ENCODE measurements at regions not wholly inside any gene's neighbourhood (a gene's known extent, or its start where the extent isn't known, plus 50 kb on each side); places are given as distances from the start of the nearest gene placed in this dataset.
"Not testable (repeated sequence)": the region's sequence is repeated elsewhere in the genome, so short reads cannot be mapped to it uniquely, and the experiment has no call there.

DNA sequence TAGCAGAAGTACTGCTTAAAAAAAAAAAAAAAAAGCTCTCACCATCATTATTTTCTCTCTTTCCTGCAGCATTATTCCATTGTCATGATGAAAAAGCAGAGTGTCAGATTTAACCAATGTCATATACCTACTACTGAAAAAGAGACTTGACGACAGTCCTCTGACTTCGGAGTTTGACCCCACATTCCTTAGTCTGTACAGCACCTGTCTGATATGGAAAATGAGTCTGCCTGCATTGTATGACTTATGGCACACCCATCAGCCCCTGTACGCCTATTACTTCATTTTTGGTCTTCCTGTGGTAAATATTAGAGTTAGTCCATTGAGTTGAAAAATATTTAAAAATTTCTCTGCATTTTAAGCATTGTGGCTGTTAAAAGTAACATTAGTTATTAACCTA is 54.5 kb upstream of the NOX4 start:
- Histone ChIP-seq H3K4me3 (ENCODE audit: insufficient read depth, low read depth, low read length) (no peak overlapping the region), H3K36me3 (replicated peaks; ENCODE audit: control insufficient read depth, insufficient read depth, low read length) (no peaks in the 10 kb centered on the region), H3K27me3 (ENCODE audit: control insufficient read depth, insufficient read depth, low read length) (no peaks in the 10 kb centered on the region; the same call in 1 of the 2 replicates)
- no peak for DNase-seq

DNA sequence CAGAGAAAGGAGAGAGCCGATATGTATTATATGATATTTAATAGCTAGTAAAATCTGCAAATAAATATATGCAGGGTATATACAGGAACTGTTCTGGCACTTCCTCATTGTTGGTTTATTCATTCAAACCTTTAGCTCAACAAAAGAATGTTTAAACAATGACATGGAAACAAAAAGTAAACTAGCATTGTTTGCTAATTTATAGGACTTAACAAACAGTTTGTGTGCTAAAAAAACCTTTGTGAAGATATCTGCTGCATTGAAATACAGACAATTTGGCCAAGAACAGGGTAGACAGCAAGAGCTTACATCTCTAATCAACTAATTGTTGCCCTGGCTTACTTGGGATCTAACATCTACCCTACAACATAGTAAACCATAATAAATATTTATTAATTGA is 64.6 kb upstream of the NOX4 start:
- peaks cover 29% of the 10 kb centered on the region for H3K27me3 ChIP-seq (ENCODE audit: control insufficient read depth, insufficient read depth, low read length)
- not testable (repeated sequence) for DNase-seq; H3K36me3 ChIP-seq (replicated peaks; ENCODE audit: control insufficient read depth, insufficient read depth, low read length); H3K4me3 ChIP-seq (ENCODE audit: insufficient read depth, low read depth, low read length)

- H3K4me3 ChIP-seq (ENCODE audit: insufficient read depth, low read depth, low read length); DNase-seq; H3K36me3 ChIP-seq (replicated peaks; ENCODE audit: control insufficient read depth, insufficient read depth, low read length): not testable (repeated sequence)
- peaks cover 27% of the 10 kb centered on the region for H3K27me3 ChIP-seq (ENCODE audit: control insufficient read depth, insufficient read depth, low read length)
Observed at GRCh38 chr11:89556731-89557707, 65.8 kb upstream of the NOX4 start.

- H3K27me3 ChIP-seq (ENCODE audit: control insufficient read depth, insufficient read depth, low read length); DNase-seq; H3K4me3 ChIP-seq (ENCODE audit: insufficient read depth, low read depth, low read length); H3K36me3 ChIP-seq (replicated peaks; ENCODE audit: control insufficient read depth, insufficient read depth, low read length): not testable (repeated sequence)
Observed at GRCh38 chr11:89560598-89560997, 69.4 kb upstream of the NOX4 start.

DNA sequence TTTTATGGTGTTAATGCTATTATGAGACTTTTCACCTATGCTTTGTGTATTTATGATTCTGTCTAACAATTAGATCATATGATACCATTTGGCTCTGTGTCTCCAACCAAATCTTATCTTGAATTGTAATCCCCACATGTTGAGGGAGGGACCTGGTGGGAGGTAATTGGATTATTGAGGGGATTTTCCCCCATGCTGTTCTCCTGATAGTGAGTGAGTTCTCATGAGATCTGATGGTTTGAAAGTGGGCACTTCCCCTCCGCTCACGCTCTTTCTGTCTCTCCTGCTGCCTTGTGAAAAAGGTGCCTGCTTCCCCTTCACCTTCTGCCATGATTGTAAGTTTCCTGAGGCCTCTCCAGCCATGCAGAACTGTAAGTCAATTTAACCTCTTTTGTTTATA is 71.6 kb upstream of the NOX4 start:
- not testable (repeated sequence) for DNase-seq; H3K4me3 ChIP-seq (ENCODE audit: insufficient read depth, low read depth, low read length); H3K36me3 ChIP-seq (replicated peaks; ENCODE audit: control insufficient read depth, insufficient read depth, low read length); H3K27me3 ChIP-seq (ENCODE audit: control insufficient read depth, insufficient read depth, low read length)

DNA sequence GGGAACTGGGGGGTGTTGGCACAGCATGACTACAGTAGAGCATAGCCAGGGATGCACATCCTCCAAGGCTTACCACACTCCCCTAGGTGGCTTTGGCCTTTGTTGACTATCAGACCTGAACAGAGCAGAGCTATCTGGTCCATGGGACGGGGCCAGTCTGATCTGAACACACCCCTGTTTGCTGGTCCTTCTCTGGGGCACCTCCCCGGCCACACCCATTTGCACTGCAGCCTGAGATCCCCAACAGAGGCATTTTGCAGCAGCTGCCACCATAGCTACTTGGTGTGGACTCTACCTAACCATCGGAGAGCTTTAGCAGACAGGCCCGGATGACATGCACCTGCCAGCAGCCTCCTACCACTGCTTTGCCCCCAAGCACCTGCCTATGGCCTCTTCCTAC is 75.8 kb upstream of the NOX4 start:
- DNase-seq, result no peak

GRCh38 chr11:89569387-89569786 is 78.2 kb upstream of the NOX4 start:
- DNase-seq; H3K27me3 ChIP-seq (ENCODE audit: control insufficient read depth, insufficient read depth, low read length); H3K4me3 ChIP-seq (ENCODE audit: insufficient read depth, low read depth, low read length); H3K36me3 ChIP-seq (replicated peaks; ENCODE audit: control insufficient read depth, insufficient read depth, low read length): not testable (repeated sequence)

More for the DNA sequence above, 75.8 kb upstream of the NOX4 start:
- no peaks in the 10 kb centered on the region for H3K36me3 ChIP-seq (replicated peaks; ENCODE audit: control insufficient read depth, insufficient read depth, low read length)
- H3K4me3 ChIP-seq (ENCODE audit: insufficient read depth, low read depth, low read length), result no peak overlapping the region
- H3K27me3 ChIP-seq (ENCODE audit: control insufficient read depth, insufficient read depth, low read length), result no peaks in the 10 kb centered on the region

DNA sequence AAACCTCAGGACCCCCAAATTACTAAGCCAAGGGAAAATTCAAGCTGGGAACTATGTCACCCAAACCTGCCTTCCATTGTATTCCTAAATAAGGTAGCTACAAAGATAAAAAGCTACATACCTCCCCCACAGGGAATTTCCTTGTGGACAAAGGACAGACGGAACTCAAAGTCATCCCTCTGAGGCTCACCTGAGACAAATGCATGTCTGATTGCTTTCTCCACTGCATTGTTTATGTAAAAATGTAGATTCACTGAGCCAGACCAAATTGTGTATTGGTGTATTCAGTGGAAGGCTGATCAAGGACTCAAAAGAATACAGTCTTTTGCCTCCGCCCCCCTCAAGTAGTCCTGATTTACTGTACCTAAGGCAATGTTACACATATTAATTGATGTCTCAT is 80.5 kb upstream of the NOX4 start:
- H3K27me3 ChIP-seq (ENCODE audit: control insufficient read depth, insufficient read depth, low read length); H3K36me3 ChIP-seq (replicated peaks; ENCODE audit: control insufficient read depth, insufficient read depth, low read length); H3K4me3 ChIP-seq (ENCODE audit: insufficient read depth, low read depth, low read length): not testable (repeated sequence)
- DNase-seq, result peak; percentile 1

DNA sequence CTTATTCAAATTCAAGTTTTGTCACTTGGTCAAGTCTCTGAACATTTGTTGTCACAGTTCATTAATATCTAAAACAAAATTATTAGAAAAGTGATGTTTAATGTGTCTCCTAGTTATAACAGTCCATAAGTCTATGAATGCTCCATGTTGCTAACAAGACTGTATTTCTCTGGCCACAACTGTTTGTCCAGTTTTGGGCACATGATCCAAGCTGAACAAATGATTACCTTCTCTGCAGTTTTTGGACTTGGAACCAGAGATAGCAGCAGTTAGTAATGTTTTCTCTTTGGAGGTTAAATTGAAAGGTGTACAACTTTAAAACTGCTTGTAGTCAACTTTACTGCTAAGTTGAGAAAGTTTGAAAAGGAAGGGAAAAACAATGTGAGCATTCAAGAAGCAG is 84.7 kb upstream of the NOX4 start:
- H3K4me3 ChIP-seq (ENCODE audit: insufficient read depth, low read depth, low read length); DNase-seq; H3K36me3 ChIP-seq (replicated peaks; ENCODE audit: control insufficient read depth, insufficient read depth, low read length); H3K27me3 ChIP-seq (ENCODE audit: control insufficient read depth, insufficient read depth, low read length): not testable (repeated sequence)

GRCh38 chr11:89577428-89577827 is 86.3 kb upstream of the NOX4 start:
- not testable (repeated sequence) for H3K4me3 ChIP-seq (ENCODE audit: insufficient read depth, low read depth, low read length); DNase-seq; H3K36me3 ChIP-seq (replicated peaks; ENCODE audit: control insufficient read depth, insufficient read depth, low read length); H3K27me3 ChIP-seq (ENCODE audit: control insufficient read depth, insufficient read depth, low read length)

DNA sequence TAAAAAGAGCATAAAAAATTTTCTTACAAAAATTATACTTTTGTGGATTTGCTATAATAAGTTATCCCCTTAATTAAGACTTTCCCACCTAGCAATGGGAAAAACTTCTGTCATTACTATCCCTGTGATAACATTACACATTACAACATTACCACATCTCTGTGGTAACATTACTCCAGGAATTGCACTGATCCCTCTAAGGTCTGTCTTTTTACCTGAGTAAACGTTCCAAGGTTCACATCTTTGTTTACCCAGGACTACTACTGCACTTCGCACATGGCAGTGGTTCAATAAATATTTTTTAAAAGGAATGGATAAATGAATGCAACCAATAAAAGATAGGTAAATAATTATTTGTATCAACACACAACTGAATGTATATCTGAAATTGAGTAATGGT is 92.4 kb upstream of the NOX4 start:
- no peak for DNase-seq
- Histone ChIP-seq H3K36me3 (replicated peaks; ENCODE audit: control insufficient read depth, insufficient read depth, low read length) (no peaks in the 10 kb centered on the region), H3K27me3 (ENCODE audit: control insufficient read depth, insufficient read depth, low read length) (no peaks in the 10 kb centered on the region), H3K4me3 (ENCODE audit: insufficient read depth, low read depth, low read length) (no peak overlapping the region)

- not testable (repeated sequence) for H3K27me3 ChIP-seq (ENCODE audit: control insufficient read depth, insufficient read depth, low read length); H3K36me3 ChIP-seq (replicated peaks; ENCODE audit: control insufficient read depth, insufficient read depth, low read length); DNase-seq; H3K4me3 ChIP-seq (ENCODE audit: insufficient read depth, low read depth, low read length)
Observed at GRCh38 chr11:89585046-89585445, 93.9 kb upstream of the NOX4 start.

DNA sequence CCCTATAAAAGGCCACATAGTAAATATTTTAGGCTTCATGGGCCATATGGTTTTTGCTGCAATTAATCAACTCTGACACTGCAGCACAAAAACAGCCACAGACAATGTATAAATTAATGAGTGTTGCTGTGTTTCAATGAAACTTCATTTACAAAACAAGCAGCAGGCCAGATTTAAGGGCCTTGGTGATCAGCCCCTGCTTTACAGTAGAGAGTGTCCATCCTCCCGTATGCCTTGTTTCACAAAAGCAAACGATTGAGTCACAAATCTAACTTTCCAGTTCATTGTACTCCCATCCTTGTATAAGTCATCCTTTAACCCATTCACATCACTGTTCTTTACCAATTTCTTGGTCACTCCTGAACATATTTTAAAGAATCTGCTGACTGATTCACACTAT is 94.3 kb upstream of the NOX4 start:
- not testable (repeated sequence) for DNase-seq; H3K4me3 ChIP-seq (ENCODE audit: insufficient read depth, low read depth, low read length); H3K36me3 ChIP-seq (replicated peaks; ENCODE audit: control insufficient read depth, insufficient read depth, low read length); H3K27me3 ChIP-seq (ENCODE audit: control insufficient read depth, insufficient read depth, low read length)

DNA sequence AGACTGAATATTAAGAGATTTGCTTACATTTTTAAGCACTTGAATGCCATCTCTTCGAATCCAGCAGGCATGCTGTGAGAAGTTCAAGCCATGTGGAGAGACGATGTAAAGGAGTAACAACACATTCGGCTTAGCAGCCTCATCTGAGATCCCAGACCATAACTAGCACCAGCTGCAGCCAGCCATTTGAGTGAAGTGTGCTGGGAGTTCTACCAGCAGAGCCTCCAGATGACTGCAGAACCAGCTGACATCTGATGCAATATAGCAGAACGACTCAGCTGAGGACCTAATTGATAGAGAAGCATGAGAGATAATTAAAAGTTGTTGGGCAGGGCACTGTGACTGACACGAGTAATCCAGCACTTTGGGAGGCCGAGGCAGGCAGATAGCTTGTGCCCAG is 98.2 kb upstream of the NOX4 start:
- H3K36me3 ChIP-seq (replicated peaks; ENCODE audit: control insufficient read depth, insufficient read depth, low read length); DNase-seq; H3K4me3 ChIP-seq (ENCODE audit: insufficient read depth, low read depth, low read length); H3K27me3 ChIP-seq (ENCODE audit: control insufficient read depth, insufficient read depth, low read length): not testable (repeated sequence)

DNA sequence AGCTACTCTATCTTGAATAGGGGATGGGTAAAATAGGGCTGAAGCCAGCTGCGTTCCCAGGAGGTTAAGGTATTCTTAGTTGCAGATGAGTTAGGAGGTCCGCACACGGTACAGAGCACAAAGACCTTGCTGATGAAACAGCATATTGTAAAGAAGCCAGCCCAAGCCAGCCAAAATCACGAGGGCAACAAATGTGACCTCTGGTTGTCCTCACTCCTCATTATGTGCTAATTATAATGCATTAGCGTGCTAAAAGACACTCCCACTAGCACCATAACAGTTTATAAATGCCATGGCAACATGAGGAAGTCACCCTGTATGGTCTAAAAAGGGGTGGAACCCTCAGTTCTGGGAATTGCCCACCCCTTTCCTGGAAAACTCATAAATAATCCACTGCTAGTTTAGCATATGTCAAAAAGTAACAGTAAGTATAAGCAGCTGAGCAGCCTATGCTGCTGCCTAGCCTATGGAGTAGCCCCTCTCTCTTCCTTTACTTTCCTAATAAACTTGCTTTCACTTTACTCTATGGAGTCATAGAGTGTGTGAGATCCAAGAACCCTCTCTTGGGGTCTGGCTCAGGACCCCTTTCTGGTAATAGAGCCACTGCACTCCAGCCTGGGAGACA is 98.9 kb upstream of the NOX4 start:
- not testable (repeated sequence) for H3K36me3 ChIP-seq (replicated peaks; ENCODE audit: control insufficient read depth, insufficient read depth, low read length); DNase-seq; H3K4me3 ChIP-seq (ENCODE audit: insufficient read depth, low read depth, low read length); H3K27me3 ChIP-seq (ENCODE audit: control insufficient read depth, insufficient read depth, low read length)
